HEK293 (cell line): ENCODE measurements at regions not wholly inside any gene's neighbourhood (a gene's known extent, or its start where the extent isn't known, plus 50 kb on each side); places are given as distances from the start of the nearest gene placed in this dataset.

ENCODE experiments used
- ATF2 ChIP-seq: fragments of 450-650 bp; formaldehyde crosslinking; IDR thresholded peaks from 2 replicates; pipeline ENCODE4 v1.5.1; 2016; ENCODE audit warnings: missing biosample characterization, missing genetic modification characterization, low read depth
- CTCF ChIP-seq: fragments of 450-650 bp; formaldehyde crosslinking; IDR thresholded peaks from 2 replicates; pipeline ENCODE4 v1.5.1; 2016; ENCODE audit warnings: missing biosample characterization, missing genetic modification characterization
- PATZ1 ChIP-seq: fragments of 450-650 bp; formaldehyde crosslinking; IDR thresholded peaks from 2 replicates; pipeline ENCODE4 v1.5.1; 2016; ENCODE audit warnings: missing biosample characterization, missing genetic modification characterization
- PBX3 ChIP-seq: sonication (generic); formaldehyde crosslinking; IDR thresholded peaks from 2 replicates; pipeline ENCODE4 v1.8.1; 2022; ENCODE audit warnings: mild to moderate bottlenecking, moderate library complexity, missing genetic modification reagents
- PRDM1 ChIP-seq: fragments of 450-650 bp; formaldehyde crosslinking; IDR thresholded peaks from 2 replicates; pipeline ENCODE4; 2016; ENCODE audit warnings: missing biosample characterization, missing genetic modification characterization
- SETDB1 ChIP-seq: IDR thresholded peaks from one replicate; pipeline ENCODE4 v1.6.1; 2017; ENCODE audit warnings: mild to moderate bottlenecking, low read length, moderate library complexity, mixed read lengths; ENCODE audit not compliant: insufficient read length
- TRIM28 ChIP-seq: IDR thresholded peaks from 2 replicates; pipeline ENCODE4 v1.6.1; 2011; ENCODE audit warnings: low read length, control low read depth, borderline replicate concordance
- ZBTB7A ChIP-seq: fragments of 450-650 bp; formaldehyde crosslinking; IDR thresholded peaks from 2 replicates; pipeline ENCODE4 v1.5.1; 2016; ENCODE audit warnings: low read depth, missing biosample characterization, missing genetic modification characterization
- ZNF138 ChIP-seq: fragments of 450-650 bp; formaldehyde crosslinking; IDR thresholded peaks from 2 replicates; pipeline ENCODE4 v1.5.1; 2016; ENCODE audit warnings: missing biosample characterization, missing genetic modification characterization, borderline replicate concordance
- ZNF48 ChIP-seq: fragments of 450-650 bp; formaldehyde crosslinking; IDR thresholded peaks from 2 replicates; pipeline ENCODE4 v1.5.1; 2016; ENCODE audit warnings: missing biosample characterization, missing genetic modification characterization
- ZNF510 ChIP-seq: fragments of 450-650 bp; formaldehyde crosslinking; IDR thresholded peaks from 2 replicates; pipeline ENCODE4 v1.5.1; 2018; ENCODE audit warnings: mild to moderate bottlenecking, missing genetic modification characterization, missing biosample characterization; ENCODE audit not compliant: insufficient replicate concordance
- ZNF548 ChIP-seq: fragments of 450-650 bp; formaldehyde crosslinking; IDR thresholded peaks from 2 replicates; pipeline ENCODE4 v1.5.1; 2016; ENCODE audit warnings: missing biosample characterization, missing genetic modification characterization
- ZNF610 ChIP-seq: fragments of 450-650 bp; formaldehyde crosslinking; IDR thresholded peaks from 2 replicates; pipeline ENCODE4 v1.5.1; 2016; ENCODE audit warnings: missing biosample characterization, missing genetic modification characterization, borderline replicate concordance
- TF ChIP-seq, protein P1 (sequence below): fragments of 450-650 bp; formaldehyde crosslinking; IDR thresholded peaks from 2 replicates; pipeline ENCODE4 v1.5.1; 2016; ENCODE audit warnings: missing biosample characterization, missing genetic modification characterization, borderline replicate concordance

- TF ChIP-seq SETDB1 (no peak), CTCF (tag by site-specific recombination) (no peak), PRDM1 (tag by site-specific recombination) (no peak), ZNF48 (no peak), PATZ1 (tag by site-specific recombination) (no peak), ZNF610 (no peak), ZNF138 (tag by site-specific recombination) (no peak), ZNF548 (tag by site-specific recombination) (no peak), PBX3 (CRISPR knock-in tag) (no peak), ZNF510 (tag by site-specific recombination) (no peak), ZBTB7A (tag by site-specific recombination) (no peak), ATF2 (tag by site-specific recombination) (no peak), TRIM28 (no peak)
- TF ChIP-seq, protein P1, sequence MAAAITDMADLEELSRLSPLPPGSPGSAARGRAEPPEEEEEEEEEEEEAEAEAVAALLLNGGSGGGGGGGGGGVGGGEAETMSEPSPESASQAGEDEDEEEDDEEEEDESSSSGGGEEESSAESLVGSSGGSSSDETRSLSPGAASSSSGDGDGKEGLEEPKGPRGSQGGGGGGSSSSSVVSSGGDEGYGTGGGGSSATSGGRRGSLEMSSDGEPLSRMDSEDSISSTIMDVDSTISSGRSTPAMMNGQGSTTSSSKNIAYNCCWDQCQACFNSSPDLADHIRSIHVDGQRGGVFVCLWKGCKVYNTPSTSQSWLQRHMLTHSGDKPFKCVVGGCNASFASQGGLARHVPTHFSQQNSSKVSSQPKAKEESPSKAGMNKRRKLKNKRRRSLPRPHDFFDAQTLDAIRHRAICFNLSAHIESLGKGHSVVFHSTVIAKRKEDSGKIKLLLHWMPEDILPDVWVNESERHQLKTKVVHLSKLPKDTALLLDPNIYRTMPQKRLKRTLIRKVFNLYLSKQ (tag by site-specific recombination): no peak
Observed at GRCh38 chr2:48254839-48255238, 59.6 kb upstream of the FOXN2 start.
